Left lung (tissue), 4 donors: ENCODE measurements at regions not wholly inside any gene's neighbourhood (a gene's known extent, or its start where the extent isn't known, plus 50 kb on each side); places are given as distances from the start of the nearest gene placed in this dataset.

Source experiments
- ATAC-seq: fragments of 200-7000 bp; cut with Tn5 transposase; one replicate; pipeline ENCODE4 v1.9.1; 2020; ENCODE audit warnings: moderate library complexity
- DNase-seq, 4 donors: peaks; one replicate each; pipeline ENCODE4 v3.0.0-alpha.2; 2013 to 2020
- H3K27ac ChIP-seq, 2 donors: fragments of 200-600 bp; sonication (generic) in 1 of 2; one replicate each; pipeline versions ENCODE4 v1.5.0 to v1.8.0; 2020 to 2021
- H3K27me3 ChIP-seq, 2 donors: fragments of 200-600 bp; sonication (generic) in 1 of 2; one replicate each; pipeline versions ENCODE4 v1.5.0 to v1.8.0; 2020 to 2021
- H3K36me3 ChIP-seq, 2 donors: fragments of 200-600 bp; sonication (generic) in 1 of 2; one replicate each; pipeline versions ENCODE4 v1.5.0 to v1.8.0; 2020 to 2021
- H3K4me1 ChIP-seq, 2 donors: fragments of 200-600 bp; one replicate each; pipeline ENCODE4 v1.8.0; 2021
- H3K4me3 ChIP-seq, 2 donors: fragments of 200-600 bp; sonication (generic) in 1 of 2; one replicate each; pipeline versions ENCODE4 v1.5.0 to v1.8.0; 2020 to 2021; ENCODE audit warnings: mild to moderate bottlenecking in 1 of 2
- H3K9me3 ChIP-seq, 2 donors: fragments of 200-600 bp; sonication (generic) in 1 of 2; one replicate each; pipeline versions ENCODE4 v1.5.0 to v1.8.0; 2020 to 2021
- CTCF ChIP-seq, 2 donors: fragments of 200-600 bp; sonication (generic) in 1 of 2; IDR thresholded peaks; one replicate each; pipeline versions ENCODE4 v1.5.0 to v1.8.0; 2021; ENCODE audit warnings: antibody characterized with exemption in 2 of 2
- intact Hi-C, 2 donors: fragments of 100-400 bp; cut with DNase I; formaldehyde crosslinking; loops; one replicate each; pipeline versions ENCODE4 v1.11.2 to v1.14.2; 2022
- donor health status: DM: no; HTN: yes; CAD: no.
- donor health status: DM: no; HTN: no; CAD: no.

GRCh38 chr1:187759825-187760333, 931.1 kb downstream of the PLA2G4A start:
- Histone ChIP-seq H3K27me3 (no peaks in the 10 kb centered on the region), H3K36me3 (no peaks in the 10 kb centered on the region), H3K4me1 (no peaks in the 10 kb centered on the region), H3K4me3 (no peak overlapping the region), H3K9me3 (peaks cover 0 to 10% of the 10 kb centered on the region in 2 donors), H3K27ac (no peak overlapping the region)
- ATAC-seq, result no peak
- DNase-seq, result no peak
- no peak for TF ChIP-seq CTCF (IDR thresholded peaks at IDR 0.05)
- intact Hi-C loops, result no loop called here

GRCh38 chr1:187762118-187762517, 933.4 kb downstream of the PLA2G4A start:
- no peaks in the 10 kb centered on the region for H3K27me3 ChIP-seq
- H3K27ac ChIP-seq, result no peak overlapping the region
- ATAC-seq (no peak), DNase-seq (no peak)
- no peak overlapping the region for H3K4me3 ChIP-seq
- no peaks in the 10 kb centered on the region for H3K36me3 ChIP-seq
- H3K9me3 ChIP-seq, result peaks cover 0 to 10% of the 10 kb centered on the region in 2 donors
- no peak for TF ChIP-seq CTCF (IDR thresholded peaks at IDR 0.05)
- intact Hi-C loops, result no loop called here
- H3K4me1 ChIP-seq, result no peaks in the 10 kb centered on the region

- Histone ChIP-seq H3K36me3 (no peaks in the 10 kb centered on the region), H3K4me1 (no peaks in the 10 kb centered on the region), H3K27ac (no peak overlapping the region), H3K27me3 (no peaks in the 10 kb centered on the region), H3K4me3 (no peak overlapping the region), H3K9me3 (peaks cover 0 to 10% of the 10 kb centered on the region in 2 donors)
- DNase-seq (no peak), ATAC-seq (no peak)
- TF ChIP-seq CTCF (IDR thresholded peaks at IDR 0.05), result no peak
- intact Hi-C loops, result no loop called here
Observed at GRCh38 chr1:187763465-187763864, 934.7 kb downstream of the PLA2G4A start.

GRCh38 chr1:187763976-187764375, 935.2 kb downstream of the PLA2G4A start:
- no peaks in the 10 kb centered on the region for H3K4me1 ChIP-seq
- TF ChIP-seq CTCF (IDR thresholded peaks at IDR 0.05), result no peak
- intact Hi-C loops, result no loop called here

GRCh38 chr1:187771396-187771795, 942.6 kb downstream of the PLA2G4A start:
- Histone ChIP-seq H3K4me1 (no peaks in the 10 kb centered on the region), H3K27me3 (no peaks in the 10 kb centered on the region), H3K9me3 (peaks cover 0 to 2% of the 10 kb centered on the region in 2 donors), H3K4me3 (no peak overlapping the region), H3K27ac (no peak overlapping the region), H3K36me3 (no peaks in the 10 kb centered on the region)
- TF ChIP-seq CTCF (IDR thresholded peaks at IDR 0.05), result no peak
- intact Hi-C loops, result no loop called here
- ATAC-seq (no peak), DNase-seq (no peak)

More at GRCh38 chr1:187763976-187764375, 935.2 kb downstream of the PLA2G4A start:
- Histone ChIP-seq H3K9me3 (peaks cover 0 to 10% of the 10 kb centered on the region in 2 donors), H3K36me3 (no peaks in the 10 kb centered on the region), H3K27me3 (no peaks in the 10 kb centered on the region), H3K4me3 (no peak overlapping the region), H3K27ac (no peak overlapping the region)
- DNase-seq (no peak), ATAC-seq (no peak)
